ENCODE measurements at regions not wholly inside any gene's neighbourhood (a gene's known extent, or its start where the extent isn't known, plus 50 kb on each side); places are given as distances from the start of the nearest gene placed in this dataset.

GRCh38 chr19:5237190-5237780 lies 103.3 kb downstream of the PTPRS start:
- DNase-seq = no peak

GRCh38 chr19:5235458-5236219 lies 105.0 kb downstream of the PTPRS start:
- no peak for DNase-seq

GRCh38 chr19:5234412-5234811 lies 106.2 kb downstream of the PTPRS start:
- DNase-seq = no peak

- no peak for DNase-seq
These were observed 107.7 kb downstream of the PTPRS start for GRCh38 chr19:5232798-5233505.

GRCh38 chr19:5231857-5232678 lies 108.5 kb downstream of the PTPRS start:
- DNase-seq = no peak

- DNase-seq = no peak
These were observed 109.7 kb downstream of the PTPRS start for GRCh38 chr19:5230730-5231555.

- no peak for DNase-seq
These were observed 110.8 kb downstream of the PTPRS start for GRCh38 chr19:5229778-5230335.

GRCh38 chr19:5228932-5229777 lies 111.5 kb downstream of the PTPRS start:
- DNase-seq = no peak

GRCh38 chr19:5228490-5228889 lies 112.1 kb downstream of the PTPRS start:
- DNase-seq = no peak

- DNase-seq = no peak
These were observed 114.9 kb downstream of the PTPRS start for GRCh38 chr19:5225486-5226345.

GRCh38 chr19:5224480-5224879 lies 116.1 kb downstream of the PTPRS start:
- DNase-seq = no peak

- DNase-seq = no peak
These were observed 117.7 kb downstream of the PTPRS start for GRCh38 chr19:5222821-5223321.

- DNase-seq = no peak
These were observed 118.4 kb downstream of the PTPRS start for GRCh38 chr19:5222178-5222577.

GRCh38 chr19:5220866-5221265 lies 119.7 kb downstream of the PTPRS start:
- no peak for DNase-seq

- no peak for DNase-seq
These were observed 120.3 kb downstream of the PTPRS start for GRCh38 chr19:5220361-5220760.

GRCh38 chr19:5219551-5220304 lies 120.9 kb downstream of the PTPRS start:
- no peak for DNase-seq

- DNase-seq = no peak
These were observed 121.6 kb downstream of the PTPRS start for GRCh38 chr19:5218963-5219530.
